ENCODE measurements at regions not wholly inside any gene's neighbourhood (a gene's known extent, or its start where the extent isn't known, plus 50 kb on each side); places are given as distances from the start of the nearest gene placed in this dataset.

GRCh38 chr2:177138823-177139222 lies 73.8 kb upstream of the HNRNPA3 start:
- TF ChIP-seq ZFP30 (CRISPR knock-in tag; IDR thresholded peaks at IDR 0.05) (no peak), RARB (CRISPR knock-in tag; IDR thresholded peaks at IDR 0.05) (no peak), TCF4 (CRISPR knock-in tag; IDR thresholded peaks at IDR 0.05; ENCODE audit: borderline replicate concordance) (no peak), PATZ1 (CRISPR knock-in tag; IDR thresholded peaks at IDR 0.05; ENCODE audit: borderline replicate concordance) (no peak), BACH2 (CRISPR knock-in tag; IDR thresholded peaks at IDR 0.05; ENCODE audit: borderline replicate concordance) (no peak), ZNF565 (CRISPR knock-in tag; conservative IDR thresholded peaks at IDR 0.05; ENCODE audit: low read depth) (no peak), ARNTL (CRISPR knock-in tag; IDR thresholded peaks at IDR 0.05; ENCODE audit: borderline replicate concordance, low read depth) (no peak), ISL1 (CRISPR knock-in tag; IDR thresholded peaks at IDR 0.05) (no peak), OSR1 (CRISPR knock-in tag; IDR thresholded peaks at IDR 0.05) (no peak), PPARA (CRISPR knock-in tag; IDR thresholded peaks at IDR 0.05; ENCODE audit: borderline replicate concordance) (no peak), CSRNP3 (CRISPR knock-in tag; IDR thresholded peaks at IDR 0.05) (no peak), SNAI2 (CRISPR knock-in tag; IDR thresholded peaks at IDR 0.05) (no peak), TSHZ2 (CRISPR knock-in tag; IDR thresholded peaks at IDR 0.05) (no peak), CSDC2 (CRISPR knock-in tag; IDR thresholded peaks at IDR 0.05) (no peak), ESRRG (CRISPR knock-in tag; IDR thresholded peaks at IDR 0.05) (no peak), ZNF70 (CRISPR knock-in tag; IDR thresholded peaks at IDR 0.05) (no peak), GLIS3 (CRISPR knock-in tag; IDR thresholded peaks at IDR 0.05) (no peak), POU6F1 (CRISPR knock-in tag; IDR thresholded peaks at IDR 0.05; ENCODE audit: borderline replicate concordance, low read depth) (no peak), ZNF8 (CRISPR knock-in tag; IDR thresholded peaks at IDR 0.05) (no peak)
- no peak for ATAC-seq

- TF ChIP-seq CSRNP3 (CRISPR knock-in tag; IDR thresholded peaks at IDR 0.05) (no peak), ZNF8 (CRISPR knock-in tag; IDR thresholded peaks at IDR 0.05) (no peak), CREB5 (CRISPR knock-in tag; IDR thresholded peaks at IDR 0.05; ENCODE audit: low read depth) (no peak), GLIS3 (CRISPR knock-in tag; IDR thresholded peaks at IDR 0.05) (no peak), ESRRG (CRISPR knock-in tag; IDR thresholded peaks at IDR 0.05) (no peak), ARNTL (CRISPR knock-in tag; IDR thresholded peaks at IDR 0.05; ENCODE audit: borderline replicate concordance, low read depth) (no peak), OSR1 (CRISPR knock-in tag; IDR thresholded peaks at IDR 0.05) (no peak), PPARA (CRISPR knock-in tag; IDR thresholded peaks at IDR 0.05; ENCODE audit: borderline replicate concordance) (no peak)
- no peak for ATAC-seq
Observed at GRCh38 chr2:177141866-177142265, 70.7 kb upstream of the HNRNPA3 start.
